GM18517 (cell line): ENCODE measurements at regions not wholly inside any gene's neighbourhood (a gene's known extent, or its start where the extent isn't known, plus 50 kb on each side); places are given as distances from the start of the nearest gene placed in this dataset.
"Not testable (repeated sequence)": the region's sequence is repeated elsewhere in the genome, so short reads cannot be mapped to it uniquely, and the experiment has no call there.

ENCODE experiments used
- ATAC-seq: cut with Tn5 transposase; IDR thresholded peaks from one replicate; pipeline ENCODE4 v1.9.1; 2021; ENCODE audit warnings: mild to moderate bottlenecking, moderate library complexity; ENCODE audit not compliant: unreplicated experiment

DNA sequence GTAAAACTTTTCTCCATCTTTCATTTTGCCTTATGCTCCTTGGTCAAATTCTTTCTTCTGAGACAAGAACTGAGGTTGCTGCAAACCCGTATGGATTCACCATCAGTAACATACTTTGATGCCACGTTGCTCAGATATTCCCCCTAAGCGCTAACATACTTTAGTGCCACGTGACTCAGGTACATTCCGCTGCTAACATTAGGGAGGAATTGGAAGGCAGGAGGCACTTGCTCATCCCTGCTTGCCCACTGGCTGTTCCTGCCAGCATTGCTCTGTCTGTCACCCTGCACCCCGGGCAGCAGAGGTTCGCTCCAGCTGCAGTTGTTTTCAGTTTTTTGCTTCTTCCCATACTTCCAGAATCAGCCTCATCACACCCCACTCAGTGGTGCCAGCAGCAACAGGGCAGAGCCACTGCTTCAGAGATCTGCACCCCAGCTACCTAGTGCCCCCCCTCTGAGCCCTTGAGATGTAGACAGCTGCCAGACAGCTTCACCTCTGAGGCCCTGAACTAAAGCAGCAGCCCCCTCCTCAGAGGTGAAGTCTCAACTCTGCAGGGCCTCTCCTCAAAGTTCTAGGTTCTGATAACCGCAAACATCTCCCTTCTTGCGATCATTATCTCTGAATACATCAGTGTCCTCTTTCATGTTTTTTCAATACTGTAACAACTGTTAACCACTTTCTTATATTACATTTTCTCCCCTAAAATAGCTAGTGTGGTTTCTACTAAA lies 228.0 kb upstream of the KIF2A start:
- no peak for ATAC-seq

GRCh38 chr5:62082370-62082801 lies 223.6 kb upstream of the KIF2A start:
- ATAC-seq: no peak

GRCh38 chr5:62083247-62083646 lies 222.8 kb upstream of the KIF2A start:
- ATAC-seq: no peak

- no peak for ATAC-seq
Measured at GRCh38 chr5:62083661-62084060, 222.3 kb upstream of the KIF2A start.

DNA sequence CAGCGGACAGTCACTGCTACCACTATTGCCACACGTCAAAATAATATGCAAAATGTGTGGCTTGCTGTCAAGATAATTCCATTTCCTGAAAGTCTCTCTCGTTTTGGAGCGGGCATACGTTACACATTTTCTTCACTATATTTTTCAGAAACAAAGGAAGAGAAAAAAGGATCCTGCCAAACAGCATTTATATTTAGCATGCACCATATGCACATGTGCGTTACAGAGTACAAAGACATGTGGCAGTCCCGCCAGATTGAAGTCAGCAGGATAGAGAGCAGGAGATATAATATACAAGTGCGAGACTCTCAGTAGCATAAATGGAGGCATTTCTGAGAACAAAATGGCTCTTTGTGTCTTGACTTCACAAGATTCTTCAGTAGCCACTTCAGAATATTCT lies 221.6 kb upstream of the KIF2A start:
- ATAC-seq: no peak

DNA sequence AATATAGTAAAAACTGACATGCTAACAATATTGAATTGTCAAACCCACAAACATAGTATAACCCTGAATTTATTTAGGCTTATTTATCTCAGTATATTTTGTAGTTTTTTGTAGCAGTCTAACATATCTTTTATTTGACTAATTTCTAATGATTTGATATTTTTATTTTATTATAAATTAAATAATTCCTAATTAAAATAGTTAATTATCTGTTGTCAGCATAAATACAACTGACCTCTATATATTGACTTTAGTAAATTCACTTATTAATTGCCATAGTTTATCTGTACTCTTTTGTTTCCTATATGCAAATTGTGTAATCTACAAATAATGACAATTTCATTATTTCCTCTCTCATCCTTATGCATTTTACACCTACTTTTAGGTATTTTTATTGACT lies 215.1 kb upstream of the KIF2A start:
- ATAC-seq: no peak

- no peak for ATAC-seq
Measured at GRCh38 chr5:62093411-62093810, 212.6 kb upstream of the KIF2A start.

DNA sequence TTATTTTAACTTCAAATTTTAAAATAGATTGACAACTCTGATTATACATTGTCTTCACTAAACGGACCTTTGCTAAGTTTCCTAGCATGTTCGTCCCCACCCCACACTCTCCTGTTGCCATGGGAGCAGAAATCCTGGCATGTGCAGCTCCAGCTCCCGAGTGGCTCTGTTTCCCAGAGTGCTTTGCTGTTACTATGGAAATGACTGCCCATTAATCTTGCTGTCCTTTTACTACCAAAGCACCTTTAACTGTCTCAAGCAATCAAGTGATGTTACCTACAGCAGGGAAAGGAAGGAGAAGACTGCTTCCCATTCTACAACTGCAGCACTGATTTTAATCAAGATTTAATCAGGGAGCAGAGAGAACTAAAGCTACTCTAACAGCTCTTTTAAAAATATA lies 212.0 kb upstream of the KIF2A start:
- ATAC-seq: no peak

GRCh38 chr5:62097361-62097760 lies 208.6 kb upstream of the KIF2A start:
- ATAC-seq: no peak

GRCh38 chr5:62100201-62100600 lies 205.8 kb upstream of the KIF2A start:
- ATAC-seq: no peak

DNA sequence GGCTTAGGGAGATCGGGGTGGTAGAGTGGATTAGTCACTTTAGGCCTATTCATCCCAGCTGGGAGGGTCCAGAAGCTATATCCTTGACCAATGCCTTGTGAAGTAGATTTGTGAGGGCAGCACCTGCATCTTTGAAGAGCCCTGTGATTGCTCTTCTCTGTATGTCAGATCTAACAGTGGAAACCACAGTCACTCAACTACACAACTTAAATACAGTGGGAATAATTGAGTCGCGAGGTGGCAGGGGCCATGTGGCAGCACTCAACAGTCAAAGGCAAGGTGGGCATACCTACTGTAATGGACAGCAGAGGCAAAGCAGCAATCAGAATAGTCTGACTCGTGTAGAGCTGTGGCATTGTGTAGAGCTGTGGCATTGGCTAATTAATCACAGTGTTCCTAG lies 202.1 kb upstream of the KIF2A start:
- not testable (repeated sequence) for ATAC-seq

- no peak for ATAC-seq
Measured at GRCh38 chr5:62111428-62111827, 194.6 kb upstream of the KIF2A start.

DNA sequence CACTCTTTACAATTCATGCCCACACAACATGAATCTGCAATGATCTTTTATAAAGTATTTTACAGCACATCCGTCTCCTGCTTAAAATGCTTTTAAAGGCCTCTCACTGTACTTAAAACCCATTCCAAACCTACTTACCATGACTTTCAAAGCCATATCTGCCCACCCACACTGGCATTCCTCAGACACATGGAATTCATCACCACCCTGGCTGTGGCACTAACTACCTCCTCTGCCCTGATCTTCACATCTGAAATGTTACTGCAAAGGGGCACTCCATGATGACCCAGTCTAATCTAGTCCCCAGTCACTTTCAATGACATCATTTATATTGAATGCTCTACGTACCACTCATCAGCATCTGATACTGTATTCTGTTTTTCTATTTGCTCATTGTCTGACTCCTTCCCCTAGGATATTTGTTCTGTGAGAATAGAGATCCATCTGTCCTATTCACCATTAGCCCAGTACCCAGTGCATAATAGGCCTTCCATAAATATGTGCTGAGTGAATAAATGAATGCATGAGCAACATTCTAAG lies 193.2 kb upstream of the KIF2A start:
- ATAC-seq: no peak

GRCh38 chr5:62115014-62115413 lies 191.0 kb upstream of the KIF2A start:
- ATAC-seq: no peak

- ATAC-seq: no peak
Measured at GRCh38 chr5:62124266-62124665, 181.7 kb upstream of the KIF2A start.

DNA sequence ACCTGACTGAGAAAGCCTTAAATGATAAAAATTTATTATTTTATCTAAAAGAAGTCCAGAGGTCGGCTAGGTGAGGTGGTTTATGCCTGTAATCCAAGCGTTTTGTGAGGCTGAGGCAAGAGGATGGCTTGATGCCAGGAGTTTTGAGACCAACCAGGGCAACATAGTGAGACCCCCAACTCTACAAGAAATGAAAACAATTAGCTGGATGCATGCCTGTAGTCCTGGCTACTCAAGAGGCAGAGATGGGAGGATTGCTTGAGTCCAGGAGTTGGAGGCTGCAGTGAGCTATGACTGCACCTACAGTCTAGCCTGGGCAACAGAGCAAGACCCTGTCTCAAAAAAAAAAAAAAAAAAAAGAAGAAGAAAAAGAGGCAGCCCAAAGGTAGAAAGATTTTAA lies 179.9 kb upstream of the KIF2A start:
- no peak for ATAC-seq

DNA sequence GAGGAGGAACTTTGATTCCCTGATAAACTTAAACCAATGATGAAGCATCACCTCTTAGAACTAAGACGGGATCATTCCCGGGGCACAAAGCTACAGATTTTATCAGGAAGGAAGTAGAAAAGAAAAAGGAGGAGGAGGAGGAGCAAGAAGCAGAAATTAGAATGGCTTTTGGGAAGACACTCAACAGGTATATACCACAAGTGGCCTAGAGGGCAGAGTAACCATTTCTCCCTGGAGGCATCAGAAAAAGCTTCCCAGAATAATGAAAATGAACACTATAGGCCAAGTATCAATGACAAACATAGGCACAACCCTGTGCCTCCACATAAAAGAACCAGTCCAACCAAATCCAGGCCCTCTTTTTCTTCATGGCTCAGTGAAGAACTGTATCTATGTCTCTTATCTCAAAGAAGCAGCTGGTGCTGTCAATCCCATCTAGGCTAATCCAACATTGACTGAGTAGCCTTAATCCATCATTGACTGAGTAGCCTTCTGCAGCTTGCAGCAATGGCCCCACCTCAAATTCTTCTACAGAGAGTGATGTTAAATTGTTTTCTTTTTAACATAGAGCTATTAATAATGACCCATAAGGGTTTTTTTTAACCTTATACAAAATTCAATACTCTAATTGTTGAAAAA lies 178.8 kb upstream of the KIF2A start:
- no peak for ATAC-seq

GRCh38 chr5:62130107-62130506 lies 175.9 kb upstream of the KIF2A start:
- ATAC-seq: no peak

- ATAC-seq: no peak
Measured at GRCh38 chr5:62132276-62132675, 173.7 kb upstream of the KIF2A start.

DNA sequence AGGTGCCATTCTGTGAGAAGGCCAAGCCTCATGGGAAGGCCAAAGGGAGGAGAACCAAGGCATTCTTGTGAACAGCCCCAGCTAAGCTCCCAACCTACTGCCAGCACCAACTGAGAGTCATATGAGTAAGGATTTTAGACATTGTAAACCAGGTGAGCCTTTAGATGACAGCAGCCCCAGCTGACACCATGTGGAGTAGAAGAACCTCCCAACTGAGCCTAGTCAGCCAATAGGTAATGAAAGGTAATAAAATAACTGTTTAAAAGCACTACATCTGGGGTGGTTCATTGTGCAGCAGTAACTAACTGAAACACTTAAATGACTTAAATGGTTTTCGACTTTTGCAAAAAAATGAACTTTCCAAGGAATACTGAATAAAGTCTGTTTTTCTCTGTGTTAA lies 172.6 kb upstream of the KIF2A start:
- no peak for ATAC-seq

GRCh38 chr5:62134811-62135210 lies 171.2 kb upstream of the KIF2A start:
- ATAC-seq: no peak

GRCh38 chr5:62137628-62138027 lies 168.4 kb upstream of the KIF2A start:
- no peak for ATAC-seq
